T-helper 17 cell (primary cell): ENCODE measurements at regions not wholly inside any gene's neighbourhood (a gene's known extent, or its start where the extent isn't known, plus 50 kb on each side); places are given as distances from the start of the nearest gene placed in this dataset.

Experiments
- ATAC-seq: fragments of 150-1000 bp; cut with Tn5 transposase; 2 replicates; pipeline ENCODE4 v1.10.0; 2021; ENCODE audit warnings: mild to moderate bottlenecking, moderate library complexity
- DNase-seq, 3 donors: peaks; one replicate each; pipeline versions ENCODE4 v3.0.0 to v3.0.0-alpha.2; 2020 to 2021
- H3K9me3 ChIP-seq: one replicate; pipeline ENCODE4 v1.7.0; 2013; ENCODE audit warnings: low read length, mild to moderate bottlenecking; ENCODE audit not compliant: control insufficient read depth, poor library complexity, severe bottlenecking
- H3K27ac Mint-ChIP-seq: one replicate; pipeline ENCODE4 v1.8.0; 2022; ENCODE audit warnings: mild to moderate bottlenecking, moderate library complexity, mixed read lengths
- H3K27me3 Mint-ChIP-seq: one replicate; pipeline ENCODE4 v1.8.0; 2022; ENCODE audit warnings: mixed read lengths
- H3K36me3 Mint-ChIP-seq: one replicate; pipeline ENCODE4 v1.8.0; 2022; ENCODE audit warnings: low read depth, mixed read lengths
- H3K4me1 Mint-ChIP-seq: one replicate; pipeline ENCODE4 v1.8.0; 2022; ENCODE audit warnings: mild to moderate bottlenecking, mixed read lengths
- H3K4me3 Mint-ChIP-seq: one replicate; pipeline ENCODE4 v1.8.0; 2022; ENCODE audit warnings: mild to moderate bottlenecking, moderate library complexity, mixed read lengths

DNA sequence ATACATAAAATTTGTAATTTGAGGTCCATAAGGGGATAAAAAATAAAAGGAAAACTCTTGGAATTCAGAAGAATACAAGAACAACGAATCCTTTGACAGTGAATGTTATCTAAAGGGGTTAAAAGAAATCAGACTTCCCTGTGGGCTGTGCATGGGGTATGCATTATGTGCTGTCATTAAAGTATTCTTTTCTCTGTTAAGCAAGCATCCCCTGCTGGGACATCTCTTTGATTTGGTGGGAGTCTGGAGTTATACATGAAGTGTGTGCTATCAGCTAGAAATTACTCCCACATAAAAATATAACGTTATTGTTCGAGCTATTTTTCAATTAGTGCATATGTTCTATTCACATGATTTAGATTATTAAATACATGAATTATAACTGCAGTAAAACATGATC lies 195.2 kb downstream of the CENPW start:
- H3K27ac Mint-ChIP-seq = no peak overlapping the region
- H3K4me3 Mint-ChIP-seq = no peak overlapping the region
- H3K27me3 Mint-ChIP-seq = no peaks in the 10 kb centered on the region
- DNase-seq (no peak), ATAC-seq (no peak)
- H3K4me1 Mint-ChIP-seq = no peaks in the 10 kb centered on the region
- H3K36me3 Mint-ChIP-seq = peaks cover 2% of the 10 kb centered on the region
- no peaks in the 10 kb centered on the region for H3K9me3 ChIP-seq

DNA sequence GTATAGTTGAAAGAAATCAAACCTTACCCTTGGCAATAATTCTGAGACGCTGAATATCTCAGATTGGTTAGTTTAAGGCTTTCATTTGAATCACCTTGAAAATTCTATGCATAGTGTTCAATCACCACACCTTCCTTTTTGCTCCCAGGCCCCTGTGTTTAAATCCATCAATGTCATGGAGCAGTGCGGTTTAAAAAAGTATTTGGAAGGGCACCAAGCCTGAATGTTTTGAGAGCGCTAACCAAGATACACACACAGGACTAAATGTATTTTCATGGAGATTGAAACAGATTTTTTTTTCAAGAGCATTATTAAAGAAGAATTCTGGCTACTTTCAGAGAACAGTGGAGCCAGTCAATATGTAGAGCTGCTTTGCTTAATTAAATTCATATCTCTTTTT lies 195.7 kb downstream of the CENPW start:
- H3K27me3 Mint-ChIP-seq = no peaks in the 10 kb centered on the region
- H3K36me3 Mint-ChIP-seq = peaks cover 2% of the 10 kb centered on the region
- DNase-seq (no peak), ATAC-seq (no peak)
- no peaks in the 10 kb centered on the region for H3K4me1 Mint-ChIP-seq
- no peak overlapping the region for H3K27ac Mint-ChIP-seq
- no peak overlapping the region for H3K4me3 Mint-ChIP-seq
- H3K9me3 ChIP-seq = no peaks in the 10 kb centered on the region

- Mint-ChIP-seq H3K4me1 (no peaks in the 10 kb centered on the region), H3K27me3 (no peaks in the 10 kb centered on the region), H3K27ac (no peak overlapping the region), H3K36me3 (peaks cover 2% of the 10 kb centered on the region), H3K4me3 (no peak overlapping the region)
- DNase-seq (no peak), ATAC-seq (no peak)
- H3K9me3 ChIP-seq = no peaks in the 10 kb centered on the region
Measured at GRCh38 chr6:126537061-126537816, 197.3 kb downstream of the CENPW start.

- Mint-ChIP-seq H3K36me3 (no peaks in the 10 kb centered on the region), H3K27me3 (no peaks in the 10 kb centered on the region), H3K4me3 (no peak overlapping the region), H3K4me1 (no peaks in the 10 kb centered on the region), H3K27ac (no peak overlapping the region)
- no peaks in the 10 kb centered on the region for H3K9me3 ChIP-seq
- no peak for DNase-seq
- ATAC-seq = no peak
Measured at GRCh38 chr6:126539022-126539421, 199.1 kb downstream of the CENPW start.

GRCh38 chr6:126540161-126540560 lies 200.2 kb downstream of the CENPW start:
- no peaks in the 10 kb centered on the region for H3K9me3 ChIP-seq
- no peaks in the 10 kb centered on the region for H3K36me3 Mint-ChIP-seq
- DNase-seq (no peak), ATAC-seq (no peak)
- H3K27ac Mint-ChIP-seq = no peak overlapping the region
- no peaks in the 10 kb centered on the region for H3K27me3 Mint-ChIP-seq
- H3K4me3 Mint-ChIP-seq = no peak overlapping the region
- no peaks in the 10 kb centered on the region for H3K4me1 Mint-ChIP-seq

GRCh38 chr6:126541806-126542491 lies 202.0 kb downstream of the CENPW start:
- DNase-seq (no peak), ATAC-seq (no peak)
- Mint-ChIP-seq H3K4me3 (no peak overlapping the region), H3K36me3 (no peaks in the 10 kb centered on the region), H3K4me1 (no peaks in the 10 kb centered on the region), H3K27ac (no peak overlapping the region), H3K27me3 (no peaks in the 10 kb centered on the region)
- no peaks in the 10 kb centered on the region for H3K9me3 ChIP-seq

GRCh38 chr6:126546541-126547120 lies 206.7 kb downstream of the CENPW start:
- DNase-seq (no peak), ATAC-seq (no peak)
- H3K36me3 Mint-ChIP-seq = no peaks in the 10 kb centered on the region
- H3K4me1 Mint-ChIP-seq = no peaks in the 10 kb centered on the region
- H3K4me3 Mint-ChIP-seq = no peak overlapping the region
- H3K27me3 Mint-ChIP-seq = no peaks in the 10 kb centered on the region
- no peaks in the 10 kb centered on the region for H3K9me3 ChIP-seq
- H3K27ac Mint-ChIP-seq = no peak overlapping the region

DNA sequence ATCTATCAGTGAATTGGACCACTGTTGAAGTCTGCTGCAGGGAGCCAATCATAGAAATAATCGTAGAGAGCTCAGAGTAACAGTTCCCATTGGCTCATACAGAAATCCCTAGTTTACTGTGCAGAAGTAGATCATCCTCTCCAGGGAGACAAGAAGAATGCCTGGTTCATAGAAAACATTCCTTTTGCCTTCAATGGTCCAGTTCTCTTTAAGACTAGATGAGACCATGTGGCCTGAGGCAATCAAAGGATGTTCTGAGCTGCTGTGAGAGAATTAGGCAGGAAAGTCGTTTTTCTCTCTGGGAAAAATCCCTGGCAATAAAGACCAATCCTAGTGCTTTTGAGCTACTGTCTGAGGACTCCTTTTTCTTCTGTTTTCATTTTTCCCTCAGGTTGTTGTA lies 208.4 kb downstream of the CENPW start:
- H3K9me3 ChIP-seq = no peaks in the 10 kb centered on the region
- ATAC-seq = no peak
- Mint-ChIP-seq H3K36me3 (no peaks in the 10 kb centered on the region), H3K27me3 (no peaks in the 10 kb centered on the region), H3K4me1 (no peaks in the 10 kb centered on the region), H3K27ac (no peak overlapping the region), H3K4me3 (no peak overlapping the region)
- DNase-seq = no peak

DNA sequence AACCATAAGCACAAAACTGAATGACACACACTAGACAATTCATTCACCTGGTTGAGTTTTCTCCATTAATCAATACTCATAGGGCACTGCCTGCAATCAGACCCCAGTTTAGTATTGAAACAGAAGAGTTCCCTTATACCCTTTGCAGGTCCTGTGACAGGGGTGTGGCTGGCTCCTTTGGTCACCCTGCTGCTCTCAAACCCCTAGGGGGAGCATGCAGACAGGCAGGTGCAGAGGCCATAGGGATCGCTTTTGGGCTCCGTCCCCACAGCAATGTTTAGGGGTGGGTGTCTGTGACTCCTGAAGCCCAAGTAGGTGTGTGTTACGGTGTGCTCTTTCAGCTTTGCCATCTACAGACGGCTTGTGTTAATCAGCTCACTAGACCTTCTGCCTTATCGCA lies 210.4 kb downstream of the CENPW start:
- H3K9me3 ChIP-seq = no peaks in the 10 kb centered on the region
- ATAC-seq = no peak
- H3K4me3 Mint-ChIP-seq = no peak overlapping the region
- H3K4me1 Mint-ChIP-seq = no peaks in the 10 kb centered on the region
- H3K36me3 Mint-ChIP-seq = no peaks in the 10 kb centered on the region
- no peak for DNase-seq
- H3K27me3 Mint-ChIP-seq = no peaks in the 10 kb centered on the region
- no peak overlapping the region for H3K27ac Mint-ChIP-seq

GRCh38 chr6:126551832-126552231 lies 211.9 kb downstream of the CENPW start:
- no peak for DNase-seq
- Mint-ChIP-seq H3K4me1 (no peaks in the 10 kb centered on the region), H3K27ac (no peak overlapping the region), H3K4me3 (no peak overlapping the region), H3K36me3 (no peaks in the 10 kb centered on the region), H3K27me3 (no peaks in the 10 kb centered on the region)
- no peaks in the 10 kb centered on the region for H3K9me3 ChIP-seq
- ATAC-seq = no peak

DNA sequence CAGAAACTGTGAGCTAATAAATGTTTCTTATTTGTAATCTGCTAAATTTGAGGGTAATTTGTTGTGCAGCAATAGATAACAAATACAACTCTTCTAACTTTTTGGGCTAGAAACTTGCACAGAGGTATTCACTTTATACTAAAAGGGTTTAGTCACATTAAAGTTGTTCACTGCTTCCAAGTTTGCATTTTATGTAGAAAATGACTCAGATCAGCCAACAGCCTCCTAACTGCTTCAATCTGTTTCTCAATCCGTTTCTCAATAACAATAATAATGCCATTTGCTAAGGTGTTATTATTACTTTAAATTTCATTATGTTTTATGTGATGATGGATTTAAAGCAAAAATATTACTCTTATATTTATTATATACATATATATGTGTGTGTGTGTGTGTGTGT lies 213.9 kb downstream of the CENPW start:
- Mint-ChIP-seq H3K27me3 (no peaks in the 10 kb centered on the region), H3K4me1 (no peaks in the 10 kb centered on the region), H3K4me3 (no peak overlapping the region), H3K36me3 (no peaks in the 10 kb centered on the region), H3K27ac (no peak overlapping the region)
- ATAC-seq (no peak), DNase-seq (no peak)
- no peaks in the 10 kb centered on the region for H3K9me3 ChIP-seq

DNA sequence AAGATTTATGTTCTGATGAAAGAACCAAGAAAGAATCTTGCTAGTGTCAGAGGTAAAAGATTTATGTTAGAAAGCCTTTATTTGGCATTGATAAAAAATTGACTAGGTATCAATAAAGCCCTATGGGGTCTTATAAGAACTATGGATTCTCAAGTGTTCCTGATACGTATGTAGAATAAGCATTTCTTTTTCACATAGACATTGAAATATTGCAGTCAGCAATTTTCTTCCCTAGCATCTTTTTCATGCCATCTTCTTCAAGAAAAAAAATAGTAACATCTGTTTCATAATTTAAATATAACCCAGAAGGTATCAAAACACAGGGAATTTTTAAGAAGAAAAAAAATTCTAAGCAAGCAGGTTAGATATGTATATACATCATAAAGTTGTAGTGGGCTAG lies 230.6 kb downstream of the CENPW start:
- no peaks in the 10 kb centered on the region for H3K9me3 ChIP-seq
- Mint-ChIP-seq H3K27me3 (no peaks in the 10 kb centered on the region), H3K36me3 (no peaks in the 10 kb centered on the region), H3K4me1 (no peaks in the 10 kb centered on the region), H3K4me3 (no peak overlapping the region), H3K27ac (no peak overlapping the region)
- DNase-seq (no peak), ATAC-seq (no peak)

DNA sequence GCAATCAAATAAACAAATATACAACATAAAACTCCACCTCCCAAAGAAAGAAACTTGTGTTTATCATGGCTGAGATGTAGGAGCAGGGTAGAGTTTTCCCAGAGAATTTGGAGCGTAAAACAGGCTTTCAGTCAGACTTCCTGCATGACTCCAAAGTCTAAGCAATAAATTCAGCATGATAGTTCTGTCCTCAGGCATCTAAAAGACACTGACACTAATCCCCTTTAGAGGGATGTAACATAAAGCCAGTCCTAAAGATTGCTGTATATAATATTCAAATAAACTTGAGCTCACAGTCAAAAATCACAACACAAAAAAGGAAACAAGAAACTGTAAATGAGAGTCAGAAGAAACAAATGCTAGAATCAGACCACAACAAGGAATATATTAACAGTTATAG lies 234.4 kb downstream of the CENPW start:
- H3K36me3 Mint-ChIP-seq = no peaks in the 10 kb centered on the region
- H3K27ac Mint-ChIP-seq = no peak overlapping the region
- DNase-seq = no peak
- H3K9me3 ChIP-seq = no peaks in the 10 kb centered on the region
- H3K4me1 Mint-ChIP-seq = no peaks in the 10 kb centered on the region
- ATAC-seq = no peak
- no peak overlapping the region for H3K4me3 Mint-ChIP-seq
- H3K27me3 Mint-ChIP-seq = no peaks in the 10 kb centered on the region

GRCh38 chr6:126581316-126581715 lies 241.4 kb downstream of the CENPW start:
- H3K4me1 Mint-ChIP-seq = no peaks in the 10 kb centered on the region
- no peak for DNase-seq
- no peaks in the 10 kb centered on the region for H3K27me3 Mint-ChIP-seq
- no peaks in the 10 kb centered on the region for H3K36me3 Mint-ChIP-seq
- no peak overlapping the region for H3K4me3 Mint-ChIP-seq
- H3K27ac Mint-ChIP-seq = no peak overlapping the region
- ATAC-seq = no peak
- H3K9me3 ChIP-seq = no peaks in the 10 kb centered on the region
